ENCODE measurements at regions not wholly inside any gene's neighbourhood (a gene's known extent, or its start where the extent isn't known, plus 50 kb on each side); places are given as distances from the start of the nearest gene placed in this dataset.

DNA sequence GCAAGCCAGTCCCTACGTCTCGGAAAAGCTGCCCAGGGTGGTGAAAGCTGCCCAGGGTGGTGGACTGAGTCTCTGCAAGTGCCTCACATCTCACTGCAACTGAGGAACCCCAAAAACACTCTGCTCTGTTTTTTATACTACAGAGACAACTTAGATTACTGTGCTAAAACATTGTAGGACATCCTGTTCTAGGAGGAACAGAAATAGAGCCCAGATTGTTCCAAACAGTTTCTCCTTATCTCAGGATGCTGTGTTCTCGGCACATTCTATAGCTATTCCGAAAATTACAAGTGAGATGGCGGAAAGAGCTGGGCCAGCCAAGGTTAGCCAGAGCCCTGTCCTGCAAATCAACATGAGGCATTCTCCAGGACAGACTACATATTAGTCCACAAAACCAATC lies 138.7 kb downstream of the LRIG3 start:
- no peaks in the 10 kb centered on the region for H3K9me3 ChIP-seq (ENCODE audit: control insufficient read depth, insufficient read depth, low read depth, low read length)
- no peak for ATAC-seq
- intact Hi-C loops (cut with micrococcal nuclease; ENCODE audit: unreplicated experiment): no loop called here
- ChIA-PET CTCF (no interaction called here), POLR2A (no interaction called here)
- no peak for DNase-seq (ENCODE audit: low read depth, low spot score)
- H3K4me1 ChIP-seq (ENCODE audit: control insufficient read depth, insufficient read depth, low read length): no peaks in the 10 kb centered on the region
- in situ Hi-C loops (cut with HindIII; ENCODE audit: low pct_unique_long_range_greater_than_20kb, low sequenced_read_pairs): no loop called here
- TF ChIP-seq TCF7L2 (IDR thresholded peaks at IDR 0.05; ENCODE audit: low read depth, low read length): no peak
- TF ChIP-seq, protein P1, sequence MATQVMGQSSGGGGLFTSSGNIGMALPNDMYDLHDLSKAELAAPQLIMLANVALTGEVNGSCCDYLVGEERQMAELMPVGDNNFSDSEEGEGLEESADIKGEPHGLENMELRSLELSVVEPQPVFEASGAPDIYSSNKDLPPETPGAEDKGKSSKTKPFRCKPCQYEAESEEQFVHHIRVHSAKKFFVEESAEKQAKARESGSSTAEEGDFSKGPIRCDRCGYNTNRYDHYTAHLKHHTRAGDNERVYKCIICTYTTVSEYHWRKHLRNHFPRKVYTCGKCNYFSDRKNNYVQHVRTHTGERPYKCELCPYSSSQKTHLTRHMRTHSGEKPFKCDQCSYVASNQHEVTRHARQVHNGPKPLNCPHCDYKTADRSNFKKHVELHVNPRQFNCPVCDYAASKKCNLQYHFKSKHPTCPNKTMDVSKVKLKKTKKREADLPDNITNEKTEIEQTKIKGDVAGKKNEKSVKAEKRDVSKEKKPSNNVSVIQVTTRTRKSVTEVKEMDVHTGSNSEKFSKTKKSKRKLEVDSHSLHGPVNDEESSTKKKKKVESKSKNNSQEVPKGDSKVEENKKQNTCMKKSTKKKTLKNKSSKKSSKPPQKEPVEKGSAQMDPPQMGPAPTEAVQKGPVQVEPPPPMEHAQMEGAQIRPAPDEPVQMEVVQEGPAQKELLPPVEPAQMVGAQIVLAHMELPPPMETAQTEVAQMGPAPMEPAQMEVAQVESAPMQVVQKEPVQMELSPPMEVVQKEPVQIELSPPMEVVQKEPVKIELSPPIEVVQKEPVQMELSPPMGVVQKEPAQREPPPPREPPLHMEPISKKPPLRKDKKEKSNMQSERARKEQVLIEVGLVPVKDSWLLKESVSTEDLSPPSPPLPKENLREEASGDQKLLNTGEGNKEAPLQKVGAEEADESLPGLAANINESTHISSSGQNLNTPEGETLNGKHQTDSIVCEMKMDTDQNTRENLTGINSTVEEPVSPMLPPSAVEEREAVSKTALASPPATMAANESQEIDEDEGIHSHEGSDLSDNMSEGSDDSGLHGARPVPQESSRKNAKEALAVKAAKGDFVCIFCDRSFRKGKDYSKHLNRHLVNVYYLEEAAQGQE (IDR thresholded peaks at IDR 0.05; ENCODE audit: insufficient read depth in 1 of 2, low read depth in 2 of 2, low read length in 1 of 2): no peak
- TF ChIP-seq SIN3A (IDR thresholded peaks at IDR 0.05; ENCODE audit: borderline replicate concordance, insufficient read depth, low read depth, low read length): no peak
- TF ChIP-seq, protein P2, sequence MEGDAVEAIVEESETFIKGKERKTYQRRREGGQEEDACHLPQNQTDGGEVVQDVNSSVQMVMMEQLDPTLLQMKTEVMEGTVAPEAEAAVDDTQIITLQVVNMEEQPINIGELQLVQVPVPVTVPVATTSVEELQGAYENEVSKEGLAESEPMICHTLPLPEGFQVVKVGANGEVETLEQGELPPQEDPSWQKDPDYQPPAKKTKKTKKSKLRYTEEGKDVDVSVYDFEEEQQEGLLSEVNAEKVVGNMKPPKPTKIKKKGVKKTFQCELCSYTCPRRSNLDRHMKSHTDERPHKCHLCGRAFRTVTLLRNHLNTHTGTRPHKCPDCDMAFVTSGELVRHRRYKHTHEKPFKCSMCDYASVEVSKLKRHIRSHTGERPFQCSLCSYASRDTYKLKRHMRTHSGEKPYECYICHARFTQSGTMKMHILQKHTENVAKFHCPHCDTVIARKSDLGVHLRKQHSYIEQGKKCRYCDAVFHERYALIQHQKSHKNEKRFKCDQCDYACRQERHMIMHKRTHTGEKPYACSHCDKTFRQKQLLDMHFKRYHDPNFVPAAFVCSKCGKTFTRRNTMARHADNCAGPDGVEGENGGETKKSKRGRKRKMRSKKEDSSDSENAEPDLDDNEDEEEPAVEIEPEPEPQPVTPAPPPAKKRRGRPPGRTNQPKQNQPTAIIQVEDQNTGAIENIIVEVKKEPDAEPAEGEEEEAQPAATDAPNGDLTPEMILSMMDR (IDR thresholded peaks at IDR 0.05): no peak
- TF ChIP-seq POLR2AphosphoS5 (IDR thresholded peaks at IDR 0.05; ENCODE audit: low read depth, low read length): no peak
- no peak overlapping the region for H3K27ac ChIP-seq (ENCODE audit: low read length)
- no TSS peak for BruUV-seq (replicated peaks)
- no peaks in the 10 kb centered on the region for H3K27me3 ChIP-seq (ENCODE audit: control insufficient read depth, insufficient read depth, low read length)
- H3K36me3 ChIP-seq (ENCODE audit: control insufficient read depth, insufficient read depth, low read length): no peaks in the 10 kb centered on the region
- no peak overlapping the region for H3K4me3 ChIP-seq (ENCODE audit: low read depth in 2 of 2, low read length in 2 of 2)

DNA sequence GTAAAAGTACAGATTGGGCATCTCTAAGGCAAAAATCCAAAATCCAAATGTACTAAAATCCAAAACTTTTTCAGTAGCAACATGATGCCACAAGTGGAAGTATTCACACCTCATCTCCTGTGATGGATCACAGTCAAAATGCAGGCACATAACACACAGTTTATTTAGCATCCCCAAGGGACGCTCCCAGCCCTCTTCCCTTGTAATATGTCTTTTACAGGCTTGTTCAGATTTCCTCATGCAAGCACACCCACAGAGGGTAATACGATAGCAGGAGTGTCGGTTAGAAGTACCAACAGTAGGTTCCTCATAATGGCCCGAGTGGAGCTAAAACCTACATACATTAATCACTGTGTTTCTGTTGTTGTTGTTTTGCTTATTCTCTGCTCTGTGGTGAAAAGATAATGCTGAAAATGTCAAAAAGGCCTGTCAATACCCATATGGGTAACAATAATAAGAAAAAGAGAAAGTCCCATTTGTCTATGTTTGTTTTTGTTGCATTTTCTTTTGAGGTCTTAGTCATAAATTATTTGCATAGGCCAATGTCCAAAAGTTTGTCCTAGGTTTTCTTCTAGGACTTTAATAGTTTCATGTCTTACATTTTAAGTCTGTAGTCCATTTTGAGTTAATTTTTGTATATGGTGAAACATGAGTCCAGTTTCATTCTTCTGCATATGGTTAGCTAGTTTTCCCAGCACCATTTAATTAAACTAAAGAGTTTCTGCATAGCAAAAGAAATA lies 133.1 kb downstream of the LRIG3 start:
- Histone ChIP-seq H3K4me1 (ENCODE audit: control insufficient read depth, insufficient read depth, low read length) (no peaks in the 10 kb centered on the region), H3K27me3 (ENCODE audit: control insufficient read depth, insufficient read depth, low read length) (no peaks in the 10 kb centered on the region), H3K27ac (ENCODE audit: low read length) (no peak overlapping the region), H3K9me3 (ENCODE audit: control insufficient read depth, insufficient read depth, low read depth, low read length) (no peaks in the 10 kb centered on the region), H3K4me3 (ENCODE audit: low read depth in 2 of 2, low read length in 2 of 2) (no peak overlapping the region), H3K36me3 (ENCODE audit: control insufficient read depth, insufficient read depth, low read length) (no peaks in the 10 kb centered on the region)
- CTCF ChIA-PET: no interaction called here
- ATAC-seq (no peak), DNase-seq (ENCODE audit: low read depth, low spot score) (no peak)
- in situ Hi-C loops (cut with HindIII; ENCODE audit: low pct_unique_long_range_greater_than_20kb, low sequenced_read_pairs) (no loop called here), intact Hi-C loops (cut with micrococcal nuclease; ENCODE audit: unreplicated experiment) (no loop called here)
- no TSS peak for BruUV-seq (replicated peaks)
- TF ChIP-seq POLR2AphosphoS5 (IDR thresholded peaks at IDR 0.05; ENCODE audit: low read depth, low read length): no peak
- TF ChIP-seq SIN3A (IDR thresholded peaks at IDR 0.05; ENCODE audit: borderline replicate concordance, insufficient read depth, low read depth, low read length): no peak
- TF ChIP-seq, protein P2 (IDR thresholded peaks at IDR 0.05): no peak
- TF ChIP-seq, protein P1 (IDR thresholded peaks at IDR 0.05; ENCODE audit: insufficient read depth in 1 of 2, low read depth in 2 of 2, low read length in 1 of 2): no peak
- POLR2A ChIA-PET: no interaction called here

Measured in Panc1 (cell line).